Activated CD4-positive, alpha-beta memory T cell treated with anti-CD3 and anti-CD28 coated beads, Interleukin-2, amount 10 ng/mL, durations not matched to agents 7 days and 5 days (primary cell): ENCODE measurements at regions not wholly inside any gene's neighbourhood (a gene's known extent, or its start where the extent isn't known, plus 50 kb on each side); places are given as distances from the start of the nearest gene placed in this dataset.
"Not testable (repeated sequence)": the region's sequence is repeated elsewhere in the genome, so short reads cannot be mapped to it uniquely, and the experiment has no call there.

Experiments
- CTCF ChIA-PET: fragments of 350-600 bp; sonication (Branson Sonifier 250); formaldehyde crosslinking; loops from one replicate; lab custom pipeline; 2021; ENCODE audit warnings: antibody characterized with exemption, inconsistent platforms; lab: Charles Lee
- POLR2A ChIA-PET: fragments of 350-600 bp; sonication (Branson Sonifier 250); formaldehyde crosslinking; loops from one replicate; lab custom pipeline; 2021; ENCODE audit warnings: antibody characterized with exemption; lab: Charles Lee
- DNase-seq: peaks from one replicate; pipeline ENCODE4 v3.0.0-alpha.2; 2020
- H3K27ac Mint-ChIP-seq: one replicate; pipeline ENCODE4 v1.8.0; 2021; ENCODE audit warnings: mild to moderate bottlenecking, mixed read lengths
- H3K27me3 Mint-ChIP-seq: one replicate; pipeline ENCODE4 v1.8.0; 2021; ENCODE audit warnings: mixed read lengths
- H3K36me3 Mint-ChIP-seq: one replicate; pipeline ENCODE4 v1.8.0; 2021; ENCODE audit warnings: low read depth, mixed read lengths
- H3K4me1 Mint-ChIP-seq: one replicate; pipeline ENCODE4 v1.8.0; 2021; ENCODE audit warnings: mixed read lengths
- H3K4me3 Mint-ChIP-seq: one replicate; pipeline ENCODE4 v1.8.0; 2021; ENCODE audit warnings: mild to moderate bottlenecking, mixed read lengths
- H3K9me3 Mint-ChIP-seq: one replicate; pipeline ENCODE4 v1.8.0; 2021; ENCODE audit warnings: mixed read lengths

GRCh38 chr6:119800526-119800925, 451.0 kb upstream of the MAN1A1 start:
- no peak overlapping the region for H3K27ac Mint-ChIP-seq
- no peaks in the 10 kb centered on the region for H3K27me3 Mint-ChIP-seq
- no peaks in the 10 kb centered on the region for H3K36me3 Mint-ChIP-seq
- POLR2A ChIA-PET: no interaction called here
- no peaks in the 10 kb centered on the region for H3K9me3 Mint-ChIP-seq
- no peaks in the 10 kb centered on the region for H3K4me1 Mint-ChIP-seq
- no peak for DNase-seq
- CTCF ChIA-PET: no interaction called here
- H3K4me3 Mint-ChIP-seq: no peak overlapping the region

GRCh38 chr6:119799596-119800509, 450.3 kb upstream of the MAN1A1 start:
- Mint-ChIP-seq H3K27ac (no peak overlapping the region), H3K27me3 (no peaks in the 10 kb centered on the region), H3K9me3 (no peaks in the 10 kb centered on the region), H3K4me1 (no peaks in the 10 kb centered on the region), H3K36me3 (no peaks in the 10 kb centered on the region), H3K4me3 (no peak overlapping the region)
- CTCF ChIA-PET: no interaction called here
- POLR2A ChIA-PET: no interaction called here
- no peak for DNase-seq

- peaks cover 1% of the 10 kb centered on the region for H3K27me3 Mint-ChIP-seq
- POLR2A ChIA-PET: no interaction called here
- no peaks in the 10 kb centered on the region for H3K36me3 Mint-ChIP-seq
- H3K27ac Mint-ChIP-seq: no peak overlapping the region
- CTCF ChIA-PET: no interaction called here
- H3K4me3 Mint-ChIP-seq: no peak overlapping the region
- no peak for DNase-seq
- H3K4me1 Mint-ChIP-seq: no peaks in the 10 kb centered on the region
- no peaks in the 10 kb centered on the region for H3K9me3 Mint-ChIP-seq
These were observed 442.2 kb upstream of the MAN1A1 start for GRCh38 chr6:119791736-119792135.

- no peaks in the 10 kb centered on the region for H3K27me3 Mint-ChIP-seq
- H3K4me3 Mint-ChIP-seq: no peak overlapping the region
- H3K27ac Mint-ChIP-seq: no peak overlapping the region
- POLR2A ChIA-PET: no interaction called here
- H3K36me3 Mint-ChIP-seq: no peaks in the 10 kb centered on the region
- H3K4me1 Mint-ChIP-seq: no peaks in the 10 kb centered on the region
- CTCF ChIA-PET: no interaction called here
- no peak for DNase-seq
- H3K9me3 Mint-ChIP-seq: no peaks in the 10 kb centered on the region
These were observed 431.8 kb upstream of the MAN1A1 start for GRCh38 chr6:119781365-119781764.

GRCh38 chr6:119768201-119768600, 418.6 kb upstream of the MAN1A1 start:
- no peaks in the 10 kb centered on the region for H3K4me1 Mint-ChIP-seq
- no peaks in the 10 kb centered on the region for H3K36me3 Mint-ChIP-seq
- POLR2A ChIA-PET: no interaction called here
- no peak overlapping the region for H3K27ac Mint-ChIP-seq
- no peak for DNase-seq
- peaks cover 3% of the 10 kb centered on the region for H3K27me3 Mint-ChIP-seq
- no peak overlapping the region for H3K4me3 Mint-ChIP-seq
- H3K9me3 Mint-ChIP-seq: no peaks in the 10 kb centered on the region
- CTCF ChIA-PET: no interaction called here

- no peak for DNase-seq
- ChIA-PET POLR2A (no interaction called here), CTCF (no interaction called here)
- no peak overlapping the region for H3K27ac Mint-ChIP-seq
- no peaks in the 10 kb centered on the region for H3K9me3 Mint-ChIP-seq
- no peaks in the 10 kb centered on the region for H3K4me1 Mint-ChIP-seq
- no peak overlapping the region for H3K4me3 Mint-ChIP-seq
- no peaks in the 10 kb centered on the region for H3K36me3 Mint-ChIP-seq
- peaks cover 3% of the 10 kb centered on the region for H3K27me3 Mint-ChIP-seq
These were observed 415.5 kb upstream of the MAN1A1 start for GRCh38 chr6:119764927-119765681.

GRCh38 chr6:119760046-119760445, 410.5 kb upstream of the MAN1A1 start:
- H3K9me3 Mint-ChIP-seq: no peaks in the 10 kb centered on the region
- no peaks in the 10 kb centered on the region for H3K4me1 Mint-ChIP-seq
- DNase-seq: no peak
- H3K27me3 Mint-ChIP-seq: no peaks in the 10 kb centered on the region
- ChIA-PET POLR2A (no interaction called here), CTCF (no interaction called here)
- no peaks in the 10 kb centered on the region for H3K36me3 Mint-ChIP-seq
- no peak overlapping the region for H3K4me3 Mint-ChIP-seq
- H3K27ac Mint-ChIP-seq: no peak overlapping the region

GRCh38 chr6:119758385-119758784, 408.8 kb upstream of the MAN1A1 start:
- no peaks in the 10 kb centered on the region for H3K36me3 Mint-ChIP-seq
- no peaks in the 10 kb centered on the region for H3K4me1 Mint-ChIP-seq
- H3K27me3 Mint-ChIP-seq: no peaks in the 10 kb centered on the region
- no peaks in the 10 kb centered on the region for H3K9me3 Mint-ChIP-seq
- DNase-seq: no peak
- ChIA-PET POLR2A (no interaction called here), CTCF (no interaction called here)
- no peak overlapping the region for H3K27ac Mint-ChIP-seq
- no peak overlapping the region for H3K4me3 Mint-ChIP-seq

- no peak overlapping the region for H3K27ac Mint-ChIP-seq
- H3K4me3 Mint-ChIP-seq: no peak overlapping the region
- H3K27me3 Mint-ChIP-seq: peaks cover 4% of the 10 kb centered on the region
- ChIA-PET POLR2A (interaction anchor here (1.2 kb wide), 1 partner anchor 29 kb away, joined by 3 read pairs; no protein-coding TSS in a partner anchor), CTCF (no interaction called here)
- no peaks in the 10 kb centered on the region for H3K9me3 Mint-ChIP-seq
- no peak for DNase-seq
- H3K36me3 Mint-ChIP-seq: no peaks in the 10 kb centered on the region
- H3K4me1 Mint-ChIP-seq: no peaks in the 10 kb centered on the region
These were observed 407.9 kb upstream of the MAN1A1 start for GRCh38 chr6:119757467-119757866.

- no peak for DNase-seq
- H3K27ac Mint-ChIP-seq: no peak overlapping the region
- no peaks in the 10 kb centered on the region for H3K4me1 Mint-ChIP-seq
- POLR2A ChIA-PET: no interaction called here
- no peaks in the 10 kb centered on the region for H3K9me3 Mint-ChIP-seq
- CTCF ChIA-PET: no interaction called here
- no peak overlapping the region for H3K4me3 Mint-ChIP-seq
- peaks cover 4% of the 10 kb centered on the region for H3K27me3 Mint-ChIP-seq
- H3K36me3 Mint-ChIP-seq: no peaks in the 10 kb centered on the region
These were observed 399.8 kb upstream of the MAN1A1 start for GRCh38 chr6:119749335-119749734.

- DNase-seq, CTCF ChIA-PET, POLR2A ChIA-PET, H3K4me3 Mint-ChIP-seq, H3K36me3 Mint-ChIP-seq, H3K27ac Mint-ChIP-seq, H3K4me1 Mint-ChIP-seq, H3K9me3 Mint-ChIP-seq, H3K27me3 Mint-ChIP-seq: not testable (repeated sequence)
These were observed 399.0 kb upstream of the MAN1A1 start for GRCh38 chr6:119748535-119748934.

GRCh38 chr6:119742188-119742803, 392.7 kb upstream of the MAN1A1 start:
- POLR2A ChIA-PET: no interaction called here
- Mint-ChIP-seq H3K27ac (no peak overlapping the region), H3K27me3 (peaks cover 6% of the 10 kb centered on the region), H3K4me3 (no peak overlapping the region), H3K4me1 (no peaks in the 10 kb centered on the region), H3K9me3 (no peaks in the 10 kb centered on the region), H3K36me3 (no peaks in the 10 kb centered on the region)
- peak; percentile 60 for DNase-seq
- CTCF ChIA-PET: interaction anchor here (1.1 kb wide), 1 partner anchor 24 kb away, joined by 5 read pairs; no protein-coding TSS in a partner anchor

GRCh38 chr6:119739769-119740168, 390.2 kb upstream of the MAN1A1 start:
- CTCF ChIA-PET: interaction anchor here (1.2 kb wide), 1 partner anchor 389 kb away, joined by 4 read pairs; no protein-coding TSS in a partner anchor

More at GRCh38 chr6:119739769-119740168, 390.2 kb upstream of the MAN1A1 start:
- Mint-ChIP-seq H3K36me3 (no peaks in the 10 kb centered on the region), H3K9me3 (no peaks in the 10 kb centered on the region), H3K27ac (no peak overlapping the region), H3K4me3 (no peak overlapping the region), H3K4me1 (no peaks in the 10 kb centered on the region), H3K27me3 (peaks cover 21% of the 10 kb centered on the region)
- POLR2A ChIA-PET: interaction anchor here (1.4 kb wide), 1 partner anchor 389 kb away, joined by 3 read pairs; no protein-coding TSS in a partner anchor
- DNase-seq: no peak
